SK-N-SH treated with all-trans-retinoic acid at 6 μM for 48 hours (cell line): ENCODE measurements at regions not wholly inside any gene's neighbourhood (a gene's known extent, or its start where the extent isn't known, plus 50 kb on each side); places are given as distances from the start of the nearest gene placed in this dataset.

ENCODE experiments used
- CSRNP3 ChIP-seq: fragments of 250-450 bp; sonication (Bioruptor Pico); IDR thresholded peaks from 2 replicates; pipeline ENCODE4 v1.5.1; 2021; ENCODE audit warnings: mild to moderate bottlenecking, moderate library complexity
- ISL1 ChIP-seq: fragments of 250-450 bp; sonication (Bioruptor Pico); IDR thresholded peaks from 2 replicates; pipeline ENCODE4 v2.1.2; 2022; ENCODE audit warnings: mild to moderate bottlenecking, moderate library complexity

- TF ChIP-seq CSRNP3 (CRISPR knock-in tag), result no peak
- no peak for TF ChIP-seq ISL1
Observed at GRCh38 chr2:129751409-129751808, 228.1 kb upstream of the RAB6C start.
